CD4-positive, alpha-beta T cell treated with Interleukin-10 for 1 hour (primary cell): ENCODE measurements at regions not wholly inside any gene's neighbourhood (a gene's known extent, or its start where the extent isn't known, plus 50 kb on each side); places are given as distances from the start of the nearest gene placed in this dataset.
"Not testable (repeated sequence)": the region's sequence is repeated elsewhere in the genome, so short reads cannot be mapped to it uniquely, and the experiment has no call there.

ENCODE experiments used
- DNase-seq: peaks from one replicate; pipeline ENCODE4 v3.0.0-alpha.2; 2020

GRCh38 chr20:50330504-50331313 lies 140.1 kb downstream of the CEBPB start:
- DNase-seq: no peak

GRCh38 chr20:50331469-50332363 lies 141.1 kb downstream of the CEBPB start:
- DNase-seq: no peak

- DNase-seq: no peak
These were observed 141.9 kb downstream of the CEBPB start for GRCh38 chr20:50332491-50332980.

GRCh38 chr20:50333131-50333670 lies 142.6 kb downstream of the CEBPB start:
- no peak for DNase-seq

GRCh38 chr20:50333812-50334211 lies 143.2 kb downstream of the CEBPB start:
- DNase-seq: no peak

GRCh38 chr20:50334512-50334911 lies 143.9 kb downstream of the CEBPB start:
- DNase-seq: not testable (repeated sequence)

GRCh38 chr20:50335105-50335504 lies 144.5 kb downstream of the CEBPB start:
- DNase-seq: peak; percentile 12

- no peak for DNase-seq
These were observed 145.2 kb downstream of the CEBPB start for GRCh38 chr20:50335866-50336265.

- no peak for DNase-seq
These were observed 146.0 kb downstream of the CEBPB start for GRCh38 chr20:50336661-50337060.

GRCh38 chr20:50337521-50338466 lies 147.2 kb downstream of the CEBPB start:
- no peak for DNase-seq

- peak; percentile 43 for DNase-seq
These were observed 148.1 kb downstream of the CEBPB start for GRCh38 chr20:50338479-50339391.

- no peak for DNase-seq
These were observed 148.9 kb downstream of the CEBPB start for GRCh38 chr20:50339466-50339901.

GRCh38 chr20:50340541-50340940 lies 149.9 kb downstream of the CEBPB start:
- no peak for DNase-seq

GRCh38 chr20:50341050-50341449 lies 150.4 kb downstream of the CEBPB start:
- DNase-seq: no peak

GRCh38 chr20:50341880-50342637 lies 151.4 kb downstream of the CEBPB start:
- DNase-seq: no peak

GRCh38 chr20:50342638-50343102 lies 152.0 kb downstream of the CEBPB start:
- DNase-seq: no peak

- no peak for DNase-seq
These were observed 152.5 kb downstream of the CEBPB start for GRCh38 chr20:50343125-50343489.

- no peak for DNase-seq
These were observed 153.0 kb downstream of the CEBPB start for GRCh38 chr20:50343490-50344179.

- DNase-seq: no peak
These were observed 153.8 kb downstream of the CEBPB start for GRCh38 chr20:50344232-50345071.
